Lung (tissue), 11 donors: ENCODE measurements at regions not wholly inside any gene's neighbourhood (a gene's known extent, or its start where the extent isn't known, plus 50 kb on each side); places are given as distances from the start of the nearest gene placed in this dataset.

Experiments
- ATAC-seq: fragments of 200-7000 bp; cut with Tn5 transposase; one replicate; pipeline ENCODE4 v1.9.1; 2020; ENCODE audit warnings: moderate number of reproducible peaks; ENCODE audit not compliant: insufficient read depth, low FRiP score
- DNase-seq, 3 donors: peaks; one replicate each; pipeline ENCODE4 v3.0.0-alpha.2; 2013 to 2017
- H3K27ac ChIP-seq, 2 donors: one replicate each; pipeline ENCODE4 v1.5.1; 2013; ENCODE audit warnings: mild to moderate bottlenecking in 2 of 2, moderate library complexity in 2 of 2, control low read depth in 1 of 2, inconsistent platforms in 1 of 2, low read depth in 1 of 2, low read length in 1 of 2
- H3K27me3 ChIP-seq, 3 donors: one replicate each; pipeline ENCODE4 v1.5.1; 2013; ENCODE audit warnings: low read length in 2 of 3; ENCODE audit not compliant: control insufficient read depth in 3 of 3, insufficient read depth in 3 of 3
- H3K36me3 ChIP-seq, 4 donors: one replicate each; pipeline ENCODE4 v1.5.1; 2013; ENCODE audit warnings: low read length in 4 of 4, mild to moderate bottlenecking in 1 of 4, moderate library complexity in 1 of 4; ENCODE audit not compliant: control insufficient read depth in 4 of 4, insufficient read depth in 4 of 4
- H3K4me1 ChIP-seq, 5 donors: one replicate each; pipeline ENCODE4 v1.5.1; 2013; ENCODE audit warnings: low read length in 5 of 5, mild to moderate bottlenecking in 2 of 5, moderate library complexity in 1 of 5; ENCODE audit not compliant: control insufficient read depth in 5 of 5, insufficient read depth in 5 of 5
- H3K4me3 ChIP-seq: one replicate; pipeline ENCODE4 v1.5.1; 2013; ENCODE audit warnings: mild to moderate bottlenecking, control low read depth, moderate library complexity
- H3K9ac ChIP-seq, 2 donors: one replicate each; pipeline ENCODE4 v1.5.1; 2013; ENCODE audit warnings: low read length in 2 of 2, control low read depth in 1 of 2; ENCODE audit not compliant: insufficient read depth in 1 of 2
- H3K9me3 ChIP-seq, 4 donors: one replicate each; pipeline ENCODE4 v1.5.1; 2013; ENCODE audit warnings: low read length in 3 of 4, mild to moderate bottlenecking in 1 of 4, moderate library complexity in 1 of 4; ENCODE audit not compliant: control insufficient read depth in 4 of 4, insufficient read depth in 3 of 4
- WGBS, 2 donors: extraction: QIAGEN DNeasy Blood & Tissue Kit; methylation state at CpG; one replicate each; pipeline ENCODE4 v1.1.7; 2013; 5-methylcytosine and 5-hydroxymethylcytosine counted together
- TF ChIP-seq, protein P1 (sequence below): IDR thresholded peaks from 2 replicates; pipeline ENCODE4 v1.5.1; 2012; ENCODE audit warnings: mild to moderate bottlenecking; ENCODE audit errors: control extremely low read depth, extremely low read depth
- donor health status: control.
- donor health status: control.
- donor health status: Bipolar disorder and iron deficiency.
- donor health status: healthy.
- donor health status: DM: yes; HTN: yes; CAD: no.

DNA sequence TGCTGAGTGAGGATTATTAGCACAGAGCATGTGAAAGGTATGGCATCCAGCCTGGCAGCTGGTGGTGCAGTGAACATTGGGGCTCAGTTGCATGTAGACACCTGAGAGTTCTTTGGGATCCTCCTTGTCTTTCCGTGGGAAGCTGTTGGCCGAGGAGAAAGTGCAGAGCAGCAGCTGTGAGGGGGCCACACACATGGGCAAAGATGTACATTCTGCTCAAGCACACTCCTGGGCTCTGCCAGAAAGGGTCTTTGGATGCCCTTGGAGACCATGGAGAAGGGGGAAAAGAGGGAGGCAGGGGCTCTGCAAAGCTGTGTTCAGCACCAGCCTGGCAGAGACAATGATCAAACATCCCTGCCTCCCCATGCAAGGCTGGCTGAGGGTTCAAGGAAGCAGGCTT, 138.7 kb upstream of the PITX1 start:
- Histone ChIP-seq H3K27me3 (peaks cover 0 to 16% (median 11%) of the 10 kb centered on the region in 3 donors), H3K4me1 (no peaks in the 10 kb centered on the region), H3K36me3 (no peaks in the 10 kb centered on the region), H3K27ac (no peak overlapping the region), H3K4me3 (no peak overlapping the region), H3K9ac (no peak overlapping the region), H3K9me3 (no peaks in the 10 kb centered on the region)
- DNase-seq (no peak), ATAC-seq (no peak)
- 54 to 92% methylated on average over 2 of the region's 2 CpGs for WGBS, 2 donors
- TF ChIP-seq, protein P1, sequence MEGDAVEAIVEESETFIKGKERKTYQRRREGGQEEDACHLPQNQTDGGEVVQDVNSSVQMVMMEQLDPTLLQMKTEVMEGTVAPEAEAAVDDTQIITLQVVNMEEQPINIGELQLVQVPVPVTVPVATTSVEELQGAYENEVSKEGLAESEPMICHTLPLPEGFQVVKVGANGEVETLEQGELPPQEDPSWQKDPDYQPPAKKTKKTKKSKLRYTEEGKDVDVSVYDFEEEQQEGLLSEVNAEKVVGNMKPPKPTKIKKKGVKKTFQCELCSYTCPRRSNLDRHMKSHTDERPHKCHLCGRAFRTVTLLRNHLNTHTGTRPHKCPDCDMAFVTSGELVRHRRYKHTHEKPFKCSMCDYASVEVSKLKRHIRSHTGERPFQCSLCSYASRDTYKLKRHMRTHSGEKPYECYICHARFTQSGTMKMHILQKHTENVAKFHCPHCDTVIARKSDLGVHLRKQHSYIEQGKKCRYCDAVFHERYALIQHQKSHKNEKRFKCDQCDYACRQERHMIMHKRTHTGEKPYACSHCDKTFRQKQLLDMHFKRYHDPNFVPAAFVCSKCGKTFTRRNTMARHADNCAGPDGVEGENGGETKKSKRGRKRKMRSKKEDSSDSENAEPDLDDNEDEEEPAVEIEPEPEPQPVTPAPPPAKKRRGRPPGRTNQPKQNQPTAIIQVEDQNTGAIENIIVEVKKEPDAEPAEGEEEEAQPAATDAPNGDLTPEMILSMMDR = no peak

GRCh38 chr5:135171336-135171735, 137.3 kb upstream of the PITX1 start:
- H3K27me3 ChIP-seq = peaks cover 0 to 17% (median 16%) of the 10 kb centered on the region in 3 donors
- no peak overlapping the region for H3K9ac ChIP-seq
- 88 to 93% methylated on average over 1 of the region's 1 CpG for WGBS, 2 donors
- TF ChIP-seq, protein P1 = no peak
- no peaks in the 10 kb centered on the region for H3K9me3 ChIP-seq
- H3K4me1 ChIP-seq = no peaks in the 10 kb centered on the region
- no peak overlapping the region for H3K4me3 ChIP-seq
- no peak for ATAC-seq
- no peak overlapping the region for H3K27ac ChIP-seq
- DNase-seq = no peak
- H3K36me3 ChIP-seq = no peaks in the 10 kb centered on the region

- H3K36me3 ChIP-seq = no peaks in the 10 kb centered on the region
- DNase-seq = no peak
- H3K27me3 ChIP-seq = peaks cover 0 to 17% (median 16%) of the 10 kb centered on the region in 3 donors
- H3K9me3 ChIP-seq = no peaks in the 10 kb centered on the region
- H3K27ac ChIP-seq = no peak overlapping the region
- H3K9ac ChIP-seq = no peak overlapping the region
- TF ChIP-seq, protein P1 = no peak
- ATAC-seq = no peak
- H3K4me1 ChIP-seq = no peaks in the 10 kb centered on the region
- 85 to 95% methylated on average over 2 of the region's 2 CpGs for WGBS, 2 donors
- no peak overlapping the region for H3K4me3 ChIP-seq
Observed at GRCh38 chr5:135170500-135170899, 136.5 kb upstream of the PITX1 start.

GRCh38 chr5:135169753-135170152, 135.7 kb upstream of the PITX1 start:
- no peaks in the 10 kb centered on the region for H3K9me3 ChIP-seq
- TF ChIP-seq, protein P1 = no peak
- peaks cover 0 to 17% (median 16%) of the 10 kb centered on the region in 3 donors for H3K27me3 ChIP-seq
- no peak overlapping the region for H3K4me3 ChIP-seq
- H3K9ac ChIP-seq = no peak overlapping the region
- DNase-seq (no peak), ATAC-seq (no peak)
- H3K4me1 ChIP-seq = no peaks in the 10 kb centered on the region
- WGBS, 2 donors = 43 to 56% methylated on average over 2 of the region's 2 CpGs
- no peak overlapping the region for H3K27ac ChIP-seq
- H3K36me3 ChIP-seq = no peaks in the 10 kb centered on the region
